Left hindlimb (tissue), 1 donor: ENCODE measurements at regions not wholly inside any gene's neighbourhood (a gene's known extent, or its start where the extent isn't known, plus 50 kb on each side); places are given as distances from the start of the nearest gene placed in this dataset.
A peak's percentile ranks its signal among the peaks of the same experiment; 100 is the strongest.
"Not testable (repeated sequence)": the region's sequence is repeated elsewhere in the genome, so short reads cannot be mapped to it uniquely, and the experiment has no call there.

Experiments
- DNase-seq: peaks from one replicate; pipeline ENCODE4 v3.0.0-alpha.2; 2018

DNA sequence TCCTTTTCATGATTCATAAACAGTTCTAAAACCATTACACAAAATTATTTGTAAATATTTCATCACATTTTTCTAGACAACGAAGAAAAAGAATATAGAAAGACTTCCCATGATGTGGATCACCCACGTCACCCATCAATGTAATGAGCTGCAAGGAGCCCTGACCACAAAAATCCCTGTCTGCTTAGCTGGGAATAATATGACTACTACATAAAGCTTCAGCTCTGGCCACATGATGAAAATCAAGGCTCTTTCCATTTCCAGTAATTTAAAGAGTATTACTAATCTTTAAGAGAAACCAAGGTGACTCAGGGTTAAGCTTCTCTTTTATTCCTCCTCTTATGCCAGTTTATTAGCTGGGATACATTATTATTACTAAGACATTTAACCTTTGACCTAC, 180.8 kb upstream of the CACNA2D1 start:
- DNase-seq, result no peak

DNA sequence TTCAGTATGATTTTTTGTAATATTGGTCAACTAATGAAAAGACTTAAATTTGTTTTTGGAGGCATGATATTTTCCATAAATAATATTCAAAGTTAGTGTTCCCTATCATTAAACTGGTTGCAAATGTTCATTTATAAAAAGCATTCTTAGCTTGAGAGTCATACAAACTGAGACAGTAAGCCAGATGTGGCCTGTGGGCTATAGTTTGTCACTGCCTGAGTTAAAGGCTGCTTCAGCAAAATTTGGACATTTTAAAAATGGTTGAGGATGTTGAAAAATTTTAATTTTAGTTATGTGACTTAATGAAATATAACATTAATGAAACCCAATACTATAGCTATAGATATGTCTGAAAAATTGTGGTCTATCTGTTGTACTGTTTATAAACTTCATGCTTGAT, 180.2 kb upstream of the CACNA2D1 start:
- no peak for DNase-seq

DNA sequence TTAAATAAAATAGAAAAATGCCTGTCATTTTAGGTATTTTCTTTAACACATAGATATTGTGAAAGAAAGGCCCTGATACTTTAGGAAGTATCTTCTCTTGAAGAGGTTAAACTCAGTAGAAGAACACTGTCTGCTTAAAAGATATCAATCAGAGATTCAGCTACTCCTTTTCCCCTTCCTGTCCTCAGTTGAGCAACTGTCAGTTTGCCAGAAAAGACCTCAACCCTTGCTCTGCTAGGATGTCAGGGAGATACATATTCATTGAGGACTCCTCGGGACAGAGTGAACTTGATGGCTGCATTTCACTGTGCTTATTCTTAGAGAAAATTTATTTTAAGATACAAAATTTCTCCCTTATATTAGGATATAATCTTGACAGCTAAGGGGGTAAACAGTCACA, 173.6 kb upstream of the CACNA2D1 start:
- DNase-seq, result no peak

DNA sequence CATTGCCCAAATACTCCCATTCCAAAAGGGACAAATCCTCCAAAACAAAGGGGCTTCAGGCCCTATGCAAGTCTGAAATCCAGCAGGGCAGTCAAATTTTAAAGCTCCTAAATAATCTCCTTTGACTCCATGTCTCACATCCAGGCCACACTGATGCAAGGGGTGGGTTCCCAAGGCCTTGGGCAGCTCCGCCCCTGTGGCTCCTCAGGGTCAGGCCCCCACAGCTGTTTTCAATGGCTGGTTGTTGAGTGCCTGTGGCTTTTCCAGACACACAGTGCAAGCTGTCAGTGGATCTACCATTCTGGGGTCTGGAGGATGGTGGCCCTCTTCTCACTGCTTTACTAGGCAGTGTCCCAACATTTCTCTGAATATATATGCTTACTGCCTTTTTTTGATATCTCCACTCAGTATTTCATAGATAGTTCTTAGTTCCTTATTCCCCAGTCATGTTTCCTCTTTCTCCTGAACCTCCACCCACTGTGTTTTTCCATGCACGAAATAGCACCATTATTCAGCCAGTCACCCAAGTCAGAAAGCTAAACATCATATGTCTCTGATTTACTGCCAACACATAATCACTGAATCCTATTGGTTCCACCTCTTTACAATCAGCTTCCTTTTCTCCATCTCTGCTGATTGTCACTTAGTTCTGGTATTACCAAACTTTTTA, 172.6 kb upstream of the CACNA2D1 start:
- DNase-seq, result no peak

DNA sequence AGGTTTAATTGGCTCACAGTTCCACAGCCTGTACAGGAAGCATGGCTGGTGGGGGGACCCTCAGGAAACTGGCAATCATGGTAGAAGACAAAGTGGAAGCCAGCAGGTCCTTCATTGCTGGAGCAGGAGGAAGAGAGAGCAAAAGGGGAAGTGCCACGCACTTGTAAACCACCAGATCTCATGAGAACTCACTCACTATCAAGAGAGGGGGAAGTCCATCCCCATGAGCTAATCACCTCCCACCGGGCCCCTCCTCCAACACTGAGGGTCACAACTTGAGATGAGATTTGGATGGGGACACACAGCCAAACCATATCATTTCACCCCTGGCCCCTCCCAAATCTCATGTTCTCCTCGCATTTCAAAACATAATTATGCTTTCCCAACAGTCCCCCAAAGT, 171.9 kb upstream of the CACNA2D1 start:
- DNase-seq, result no peak

DNA sequence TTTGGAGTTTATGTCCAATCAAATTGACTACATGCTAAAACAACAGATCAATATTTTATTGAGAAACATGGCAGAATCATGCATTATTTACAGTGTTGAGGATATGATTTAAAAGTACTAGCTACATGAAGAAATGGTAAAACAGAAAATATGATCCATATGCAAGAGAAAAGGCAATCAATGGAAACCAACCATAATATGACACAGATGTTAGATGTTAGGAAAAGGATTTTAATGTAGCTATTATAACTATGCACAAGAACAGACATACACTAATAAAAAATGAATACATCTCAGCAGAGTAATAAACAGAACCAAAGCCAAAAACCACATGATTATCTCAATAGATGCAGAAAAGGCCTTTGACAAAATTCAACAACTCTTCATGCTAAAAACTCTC, 166.2 kb upstream of the CACNA2D1 start:
- no peak for DNase-seq

DNA sequence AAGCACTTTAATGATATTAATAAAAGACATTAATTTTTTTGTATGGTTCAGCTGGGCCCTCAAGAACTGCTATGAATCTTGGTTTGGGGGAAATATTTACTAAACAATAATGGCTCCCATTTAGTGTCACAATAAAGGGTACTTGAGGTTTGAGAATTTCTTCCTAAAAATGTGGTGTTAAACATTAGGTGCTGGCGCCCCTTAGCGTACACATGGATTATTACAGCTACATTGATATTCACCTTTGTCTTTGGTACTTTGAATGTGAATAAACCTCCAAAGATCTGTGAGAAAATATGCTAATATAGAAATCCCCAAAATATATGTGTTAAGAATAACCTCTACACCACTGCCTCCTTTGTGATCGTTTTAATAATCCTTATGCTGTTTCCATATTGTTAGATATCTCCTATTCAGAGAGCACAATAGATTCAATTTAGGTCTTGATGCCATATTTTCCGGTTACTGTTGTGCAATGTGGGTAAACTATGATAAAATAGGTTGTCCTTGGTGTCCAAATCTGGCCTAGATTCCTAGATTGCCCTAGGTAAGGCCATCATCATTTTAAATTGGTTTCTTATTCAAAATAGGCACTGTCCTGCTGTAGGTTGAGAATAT, 161.8 kb upstream of the CACNA2D1 start:
- no peak for DNase-seq

DNA sequence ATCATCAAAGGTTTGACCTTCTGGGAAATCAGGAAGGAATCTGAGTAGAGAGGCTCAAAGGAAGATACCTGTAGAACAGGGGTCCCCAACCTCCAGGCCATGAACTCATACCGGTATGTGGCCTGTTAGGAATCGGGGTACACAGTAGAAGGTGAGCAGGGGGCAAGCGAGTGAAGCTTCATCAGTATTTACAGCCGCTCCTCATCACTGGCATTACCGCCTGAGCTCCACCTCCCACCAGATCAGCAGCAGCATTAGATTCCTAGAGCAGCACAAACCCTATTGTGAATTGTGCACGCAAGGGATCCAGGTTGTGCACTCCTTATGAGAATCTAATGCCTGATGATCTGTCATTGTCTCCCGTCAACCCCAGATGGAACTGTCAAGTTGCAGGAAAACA, 158.5 kb upstream of the CACNA2D1 start:
- no peak for DNase-seq

DNA sequence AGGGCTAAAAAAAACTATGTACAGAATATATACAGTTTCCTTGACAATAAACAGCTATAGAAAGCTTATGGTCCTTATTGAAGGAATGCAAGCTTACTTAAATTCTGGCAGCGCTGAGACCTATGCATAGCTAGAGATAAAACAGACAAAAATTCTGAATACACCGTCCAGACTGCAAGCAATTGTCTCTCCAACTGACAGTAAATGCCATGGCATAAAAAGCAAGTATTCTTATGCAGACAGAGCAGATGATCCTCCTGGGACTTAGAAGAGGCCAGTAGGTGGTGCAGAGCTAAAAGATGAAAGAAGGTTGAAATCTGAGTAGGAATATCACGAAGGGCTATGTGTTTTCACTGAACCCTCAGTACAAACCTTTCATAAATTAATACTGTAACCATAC, 157.0 kb upstream of the CACNA2D1 start:
- no peak for DNase-seq

DNA sequence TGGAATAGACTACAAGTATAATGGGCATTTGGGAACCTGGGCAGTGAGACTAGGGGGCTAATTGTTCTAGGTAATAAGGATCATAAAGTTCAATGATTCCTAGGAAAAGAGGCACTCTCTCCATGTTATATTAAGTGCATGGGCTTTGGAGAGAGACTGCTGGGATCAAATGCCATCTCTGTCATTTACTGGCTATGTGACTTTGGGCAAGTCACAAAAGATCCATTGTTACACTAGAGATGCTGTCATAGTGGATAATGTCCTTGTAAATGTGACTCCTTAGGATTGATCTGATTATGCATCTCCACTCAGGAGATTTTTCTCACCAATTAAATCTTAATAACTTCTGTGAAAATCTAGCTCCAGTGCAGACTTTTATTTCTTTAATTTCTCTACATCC, 156.3 kb upstream of the CACNA2D1 start:
- DNase-seq, result no peak

DNA sequence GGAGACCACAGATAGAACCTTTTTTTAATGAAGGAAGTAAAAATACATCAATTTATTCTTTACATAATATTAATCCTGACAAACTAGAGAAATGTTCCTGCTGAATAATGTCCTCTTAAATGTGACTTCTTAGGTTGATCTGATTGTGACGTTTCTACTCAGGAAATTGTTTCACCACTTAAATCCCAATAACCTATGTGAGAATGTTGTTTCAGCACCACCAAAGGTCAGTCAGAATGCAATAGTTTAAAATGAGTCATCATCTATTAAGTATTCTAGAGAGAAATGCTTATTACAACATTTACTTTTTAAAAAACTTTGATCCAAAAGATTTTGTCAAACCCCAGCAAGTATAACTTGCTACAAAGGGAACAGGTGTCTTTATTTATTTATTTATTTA, 155.4 kb upstream of the CACNA2D1 start:
- DNase-seq, result no peak

DNA sequence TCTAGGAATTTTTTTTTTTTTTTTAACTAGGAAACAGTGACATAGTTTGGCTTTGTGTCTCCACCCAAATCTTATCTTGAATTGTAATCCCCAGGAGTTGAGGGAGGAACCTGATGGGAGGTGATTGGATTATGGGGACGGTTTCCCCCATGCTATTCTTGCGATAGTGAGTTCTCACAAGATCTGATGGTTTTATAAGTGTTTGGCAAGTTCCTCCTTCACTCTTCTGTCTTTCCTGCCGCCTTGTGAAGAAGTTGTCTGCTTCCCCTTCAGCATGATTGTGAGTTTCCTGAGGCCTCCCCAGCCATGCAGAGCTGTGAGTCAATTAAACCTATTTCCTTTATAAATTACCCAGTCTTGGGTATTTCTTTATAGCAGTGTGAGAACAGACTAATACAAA, 152.2 kb upstream of the CACNA2D1 start:
- not testable (repeated sequence) for DNase-seq

DNA sequence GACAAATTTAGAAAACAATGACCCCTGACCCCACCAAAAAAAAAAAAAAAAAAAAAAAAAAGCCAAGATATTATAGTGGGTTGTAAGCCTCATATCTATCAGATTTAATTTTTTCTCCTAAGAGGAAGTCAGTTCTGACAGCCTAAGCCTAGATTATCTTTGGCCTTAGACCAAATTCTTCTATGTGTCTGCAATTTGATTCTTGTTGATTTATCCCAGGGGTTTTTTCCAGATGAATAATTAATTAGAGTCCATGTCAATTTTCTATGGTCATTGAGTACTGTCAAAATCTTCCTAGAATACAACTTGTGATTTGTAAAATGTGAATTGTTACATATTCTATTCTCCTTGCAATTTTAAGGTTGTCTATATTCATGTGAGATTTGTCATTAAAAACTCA, 151.6 kb upstream of the CACNA2D1 start:
- DNase-seq, result no peak

DNA sequence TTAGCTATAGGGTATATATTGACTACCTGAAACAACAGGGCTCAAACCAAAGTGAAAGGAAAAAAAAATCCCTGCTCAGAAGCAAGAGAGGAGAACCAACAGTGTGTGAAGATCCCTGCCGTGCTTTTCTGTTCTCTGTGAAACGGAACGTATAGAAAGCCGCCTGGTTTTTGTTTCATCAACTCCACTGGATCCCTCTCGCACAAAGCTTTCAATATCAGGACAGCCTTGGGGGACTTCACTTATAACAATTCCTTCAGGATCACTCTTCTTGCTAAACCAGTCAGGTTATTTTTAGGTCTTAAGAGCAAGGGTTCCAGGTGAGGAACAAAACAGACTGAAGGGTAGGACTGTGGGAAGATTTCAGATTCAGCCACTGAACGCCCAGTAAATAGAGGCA, 151.1 kb upstream of the CACNA2D1 start:
- DNase-seq, result no peak

DNA sequence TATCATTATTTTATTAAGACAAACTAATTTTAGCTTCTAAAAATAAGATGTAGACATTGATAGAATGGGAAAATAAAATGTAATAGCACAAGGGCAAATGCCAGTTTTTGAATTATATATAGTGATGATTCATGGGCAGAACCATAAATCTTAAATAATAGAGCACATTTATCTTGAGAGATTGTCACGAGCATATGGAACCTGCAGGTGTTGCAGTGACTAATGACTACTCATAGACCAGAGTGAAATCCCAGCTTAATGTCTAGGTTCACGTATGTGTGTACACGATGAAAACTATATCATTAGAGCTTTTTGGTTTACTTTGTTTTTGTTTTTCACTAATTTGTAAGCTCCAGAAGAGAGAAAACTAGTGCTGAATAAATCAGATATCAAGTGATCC, 150.2 kb upstream of the CACNA2D1 start:
- DNase-seq, result no peak

DNA sequence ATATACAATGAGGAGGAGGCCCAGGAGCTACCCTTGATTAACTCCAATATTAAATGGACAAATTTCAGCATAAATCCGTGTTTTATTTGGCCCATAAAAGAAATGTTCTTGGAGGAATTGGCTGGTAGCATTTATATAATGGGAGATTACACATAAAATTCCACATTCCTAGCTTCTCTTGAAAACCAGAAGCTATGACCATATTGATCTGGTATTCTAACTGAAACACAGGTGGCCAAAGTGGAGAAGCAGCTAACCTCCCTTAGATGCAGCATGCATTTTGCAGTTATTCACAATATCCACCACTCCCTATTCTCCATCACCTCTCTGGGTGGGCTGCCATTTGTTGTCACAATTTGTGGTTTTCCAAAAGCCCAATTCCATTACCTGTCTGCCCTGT, 148.8 kb upstream of the CACNA2D1 start:
- no peak for DNase-seq

DNA sequence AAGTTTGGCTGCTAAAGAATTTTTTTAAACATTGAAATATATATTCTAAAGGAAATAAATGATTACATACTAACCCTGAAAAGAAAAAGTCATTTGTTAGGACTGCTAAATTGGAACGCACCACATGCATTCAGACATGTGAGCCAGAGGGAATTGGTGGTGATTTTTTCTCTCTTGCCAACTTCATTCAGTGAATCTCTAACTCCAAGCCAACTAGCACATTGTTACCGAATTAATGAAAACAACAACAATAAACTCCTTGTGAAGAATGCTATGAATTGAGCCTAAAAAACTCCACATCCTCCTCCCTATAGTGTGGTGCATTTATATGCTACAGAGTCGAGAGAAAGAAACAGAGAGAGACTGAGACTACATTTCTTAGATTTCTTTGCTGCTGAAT, 135.5 kb upstream of the CACNA2D1 start:
- DNase-seq, result no peak

DNA sequence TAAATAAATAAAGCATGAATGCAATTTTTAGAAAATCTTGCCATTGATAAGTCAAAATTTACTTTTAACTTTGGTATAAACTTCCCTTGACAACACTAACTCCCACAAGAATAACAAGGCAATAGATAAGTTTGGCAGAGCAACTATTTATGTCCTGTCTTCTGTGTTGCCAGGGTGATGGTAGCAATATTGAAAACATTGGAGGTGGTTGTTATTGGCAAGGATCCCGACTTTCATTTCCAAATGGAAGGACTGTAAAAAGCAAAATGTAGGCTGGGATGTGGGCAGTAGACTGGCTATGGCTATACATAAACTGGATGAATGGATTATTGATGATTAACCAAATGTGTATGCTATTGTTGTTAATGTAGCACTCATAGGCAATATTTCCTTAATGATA, 134.9 kb upstream of the CACNA2D1 start:
- DNase-seq, result no peak

DNA sequence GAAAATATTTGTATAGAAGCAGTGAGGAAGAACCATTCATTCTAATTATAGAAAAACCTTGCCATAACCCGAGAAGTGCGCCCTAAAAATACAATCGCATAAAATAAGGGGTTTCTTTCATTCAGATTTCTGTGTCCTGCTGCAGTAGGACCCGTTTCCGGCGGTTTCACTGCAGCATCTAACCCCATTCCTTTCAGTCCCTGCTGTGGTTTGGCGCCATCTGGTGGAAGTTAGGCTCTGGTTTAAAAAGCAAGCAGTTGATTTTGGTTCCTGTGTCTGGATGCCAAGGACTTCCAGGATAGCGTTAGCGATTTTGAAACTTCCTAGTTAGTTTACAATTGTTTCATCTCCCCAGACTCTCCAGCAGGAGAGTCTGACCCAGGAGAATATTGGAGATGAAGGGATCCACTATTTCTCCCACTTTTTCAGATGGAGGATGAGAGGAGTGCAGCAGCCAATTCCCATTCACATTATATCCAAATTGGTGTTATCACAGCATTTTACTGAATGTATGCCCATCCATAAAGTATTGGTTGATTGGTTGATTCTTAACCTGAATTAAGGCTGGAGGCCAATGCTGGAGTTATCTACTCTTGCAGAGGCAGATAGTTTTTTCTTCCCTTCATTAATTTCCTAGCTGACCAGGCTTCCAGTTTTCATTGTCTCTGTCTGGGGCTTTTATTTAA, 128.8 kb upstream of the CACNA2D1 start:
- peak; percentile 79 for DNase-seq

DNA sequence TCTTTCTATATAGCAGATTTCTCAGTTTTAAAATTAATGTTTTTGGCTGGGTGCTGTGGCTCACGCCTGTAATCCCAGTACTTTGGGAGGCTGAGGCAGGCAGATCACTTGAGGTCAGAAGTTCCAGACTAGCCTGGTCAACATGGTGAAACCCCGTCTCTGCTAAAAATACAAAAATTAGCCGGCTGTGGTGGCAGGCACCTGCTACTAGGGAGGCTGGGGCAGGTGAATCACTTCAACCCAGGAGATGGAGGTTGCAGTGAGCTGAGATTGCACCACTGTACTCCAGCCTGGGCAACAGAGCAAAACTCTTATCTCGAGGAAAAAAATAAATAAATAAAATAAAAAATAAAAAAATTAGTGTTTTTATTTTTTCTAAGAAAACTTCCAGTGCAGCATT, 127.5 kb upstream of the CACNA2D1 start:
- not testable (repeated sequence) for DNase-seq

DNA sequence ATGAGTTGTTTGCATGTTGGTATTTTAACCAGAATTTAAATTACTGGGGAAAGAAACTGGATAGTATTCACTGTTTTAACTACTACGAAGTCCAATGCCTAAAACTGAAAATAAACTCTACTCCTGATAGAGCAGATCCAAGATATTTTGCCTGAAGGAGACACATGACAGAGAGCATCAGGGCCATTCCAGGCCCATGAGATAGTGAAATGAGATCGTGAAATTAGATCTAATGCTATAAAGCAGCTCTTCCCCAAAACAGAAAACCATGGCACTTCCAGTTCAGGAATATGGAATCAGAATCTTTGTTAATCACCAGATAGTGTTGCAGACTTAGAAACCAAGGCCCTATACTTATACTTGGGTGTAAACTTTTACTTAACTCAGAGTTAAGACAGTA, 124.3 kb upstream of the CACNA2D1 start:
- DNase-seq, result no peak

DNA sequence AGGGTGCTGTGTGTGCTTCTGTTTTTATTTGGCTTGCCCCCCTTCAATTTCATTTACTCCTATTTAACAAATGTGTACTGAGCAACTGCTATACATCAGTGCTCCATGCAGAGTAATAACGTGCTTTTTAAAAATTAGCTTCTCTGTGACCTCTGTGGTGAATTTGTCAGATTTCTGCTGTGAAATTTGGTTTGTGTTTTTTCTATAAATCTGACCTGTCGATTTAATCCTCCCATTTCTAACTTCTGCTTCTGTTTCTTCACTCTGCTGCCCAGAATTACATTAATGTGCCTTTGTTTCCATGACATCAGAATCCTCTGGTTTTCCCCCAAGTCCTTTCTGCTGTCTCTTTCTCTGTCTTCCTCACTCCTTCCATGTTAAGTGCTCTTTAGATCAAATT, 123.8 kb upstream of the CACNA2D1 start:
- DNase-seq, result no peak

DNA sequence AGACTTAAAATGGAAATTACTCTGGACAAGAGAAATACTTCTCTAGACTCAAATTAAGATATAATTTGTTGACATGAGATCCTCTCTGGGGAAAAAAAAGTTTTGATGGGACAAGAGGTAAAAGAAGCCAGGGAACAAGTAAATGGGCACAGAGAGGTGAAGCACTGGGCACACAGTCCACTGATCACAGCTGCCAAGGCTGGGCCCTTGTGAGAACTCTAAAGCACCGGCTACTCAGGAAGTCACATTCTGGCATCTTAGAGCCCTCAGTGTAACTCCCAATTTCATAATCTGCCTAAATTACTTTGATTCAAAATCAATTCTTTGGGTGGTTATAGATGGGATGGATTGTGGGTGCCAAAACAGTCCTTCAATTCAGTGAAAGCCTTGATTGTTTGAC, 123.2 kb upstream of the CACNA2D1 start:
- no peak for DNase-seq

DNA sequence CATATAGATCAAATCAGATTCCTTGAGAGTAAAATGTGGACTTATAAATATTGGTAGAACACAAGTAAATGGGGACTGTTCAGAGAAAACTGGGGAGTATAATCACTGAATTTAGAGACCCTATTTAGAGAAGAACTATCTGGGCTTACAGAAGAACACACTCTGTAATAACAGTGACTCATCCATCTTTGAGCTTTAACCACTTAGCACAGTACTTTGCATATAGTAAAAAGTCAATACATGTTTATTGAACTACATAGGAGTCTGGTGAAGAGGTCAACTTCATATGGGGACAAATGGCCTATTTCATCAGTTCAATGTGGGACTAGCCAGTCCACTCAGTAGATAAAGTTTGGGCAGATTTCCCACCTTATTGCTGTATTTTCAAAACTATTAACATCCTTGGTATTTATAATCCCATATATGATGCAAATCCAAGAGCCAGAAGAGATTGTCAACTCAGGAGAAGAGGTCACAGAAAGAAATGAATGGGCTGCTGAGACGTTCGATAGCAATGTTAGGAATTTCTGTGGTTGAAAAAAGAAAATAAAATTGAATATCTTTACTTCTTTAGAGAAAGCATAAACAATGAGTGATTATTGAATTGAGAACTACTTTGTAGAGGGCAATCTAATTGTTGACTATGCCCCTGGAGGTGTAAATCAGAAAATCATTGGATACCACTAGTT, 119.3 kb upstream of the CACNA2D1 start:
- DNase-seq, result no peak
